Endothelial cell of umbilical vein (primary cell): ENCODE measurements at regions not wholly inside any gene's neighbourhood (a gene's known extent, or its start where the extent isn't known, plus 50 kb on each side); places are given as distances from the start of the nearest gene placed in this dataset.

Source experiments
- BruUV-seq: library from RNA; stranded (reverse); fragments of 400-500 nt; replicated peaks from 2 replicates; lab custom pipeline; 2021; lab: Mats Ljungman, UMichigan
- CTCF ChIA-PET: fragments of 300-600, 350-600 bp; sonication (Branson Sonifier 250); formaldehyde crosslinking; loops from one replicate; lab custom pipeline; 2021; ENCODE audit warnings: antibody characterized with exemption, inconsistent platforms; lab: Charles Lee
- POLR2A ChIA-PET: fragments of 300-600, 350-600 bp; sonication (Branson Sonifier 250); formaldehyde crosslinking; loops from one replicate; lab custom pipeline; 2021; ENCODE audit warnings: antibody characterized with exemption, inconsistent platforms; lab: Charles Lee
- DNase-seq: peaks from one replicate; pipeline ENCODE4 v3.0.0-alpha.2; 2011; ENCODE audit warnings: low read depth, low spot score
- FAIRE-seq: peaks from 2 replicates; lab custom pipeline; 2011; peaks lifted over from hg19 to GRCh38; lab: Jason Lieb, UNC
- H2AFZ ChIP-seq: 2 replicates; pipeline ENCODE4 v1.6.0; 2012; ENCODE audit warnings: low read depth, low read length, control low read depth, inconsistent platforms
- H3K27ac ChIP-seq: 2 replicates; pipeline ENCODE4 v1.5.1; 2011; ENCODE audit warnings: low read depth, mild to moderate bottlenecking, control low read depth, low read length, moderate library complexity; ENCODE audit not compliant: insufficient read depth
- H3K27me3 ChIP-seq, 2 experiments: 2 replicates each; pipeline versions ENCODE4 v1.6.0 to v1.6.1; 2011; ENCODE audit warnings: low read length in 2 of 2, mixed read lengths in 1 of 2; ENCODE audit not compliant: control insufficient read depth in 2 of 2, insufficient read depth in 2 of 2
- H3K36me3 ChIP-seq, 2 experiments: 2 replicates in 1 of 2; 3 replicates in 1 of 2; pipeline ENCODE4 v1.5.1; 2011; ENCODE audit warnings: low read length in 2 of 2, mild to moderate bottlenecking in 1 of 2, moderate library complexity in 1 of 2; ENCODE audit not compliant: control insufficient read depth in 2 of 2, insufficient read depth in 2 of 2; ENCODE audit errors: extremely low read depth in 1 of 2
- H3K4me1 ChIP-seq: 3 replicates; pipeline ENCODE4 v1.5.1; 2011; ENCODE audit warnings: mild to moderate bottlenecking, low read length; ENCODE audit not compliant: control insufficient read depth, insufficient read depth; ENCODE audit errors: extremely low read depth
- H3K4me2 ChIP-seq: 2 replicates; pipeline ENCODE4 v1.6.1; 2011; ENCODE audit warnings: low read length, control low read depth, mixed read lengths; ENCODE audit not compliant: insufficient read depth
- H3K4me3 ChIP-seq, 3 experiments: fragments of 200-600 bp in 1 of 3; sonication (generic), shearing (Covaris generic) in 1 of 3; replicated peaks in 1 of 3; 2 replicates each; pipeline ENCODE4 v1.5.1; 2011 to 2016; ENCODE audit warnings: control low read depth in 3 of 3, low read length in 3 of 3, mild to moderate bottlenecking in 2 of 3, inconsistent platforms in 1 of 3, low read depth in 1 of 3, moderate library complexity in 1 of 3; ENCODE audit not compliant: insufficient read depth in 1 of 3
- H3K79me2 ChIP-seq: 2 replicates; pipeline ENCODE4 v1.6.0; 2012; ENCODE audit warnings: low read length, inconsistent platforms; ENCODE audit not compliant: control insufficient read depth, insufficient read depth
- H3K9ac ChIP-seq: replicated peaks from 2 replicates; pipeline ENCODE3; 2011; ENCODE audit warnings: low read length, control low read depth; ENCODE audit not compliant: insufficient read depth; ENCODE audit errors: extremely low read depth
- H3K9me1 ChIP-seq: replicated peaks from 3 replicates; pipeline ENCODE4 v1.6.0; 2011; ENCODE audit warnings: mild to moderate bottlenecking, low read length; ENCODE audit not compliant: control insufficient read depth, insufficient read depth; ENCODE audit errors: extremely low read depth
- H3K9me3 ChIP-seq: replicated peaks from 2 replicates; pipeline ENCODE4 v1.5.1; 2012; ENCODE audit warnings: low read length, inconsistent platforms; ENCODE audit not compliant: control insufficient read depth, insufficient read depth
- H4K20me1 ChIP-seq: replicated peaks from 2 replicates; pipeline ENCODE3; 2011; ENCODE audit warnings: mild to moderate bottlenecking, low read length; ENCODE audit not compliant: control insufficient read depth, insufficient read depth; ENCODE audit errors: extremely low read depth
- CTCF ChIP-seq, 2 donors: IDR thresholded peaks; 1 replicate in 1 of 2; 2 replicates in 1 of 2; pipeline ENCODE4 v1.5.1; 2011; ENCODE audit warnings: low read length in 2 of 2, mild to moderate bottlenecking in 2 of 2, moderate library complexity in 2 of 2, control low read depth in 1 of 2, inconsistent platforms in 1 of 2, low read depth in 1 of 2; ENCODE audit not compliant: insufficient read depth in 1 of 2; ENCODE audit errors: extremely low read depth in 1 of 2
- EZH2 ChIP-seq: IDR thresholded peaks from 2 replicates; pipeline ENCODE4 v1.6.1; 2012; ENCODE audit warnings: borderline replicate concordance, low read depth, mild to moderate bottlenecking, moderate library complexity, low read length, inconsistent platforms; ENCODE audit not compliant: severe bottlenecking
- FOS ChIP-seq: IDR thresholded peaks from 2 replicates; pipeline ENCODE4 v1.6.1; 2011; ENCODE audit warnings: mild to moderate bottlenecking, low read length, moderate library complexity, borderline replicate concordance; ENCODE audit not compliant: insufficient read depth
- GATA2 ChIP-seq: IDR thresholded peaks from 2 replicates; pipeline ENCODE4 v1.7.0; 2011; ENCODE audit warnings: low read depth, mild to moderate bottlenecking, moderate library complexity, mixed read lengths, low read length; ENCODE audit not compliant: insufficient read length, insufficient read depth
- JUN ChIP-seq: IDR thresholded peaks from 2 replicates; pipeline ENCODE4 v1.6.1; 2011; ENCODE audit warnings: borderline replicate concordance, low read depth; ENCODE audit not compliant: insufficient read length, insufficient read depth
- MAX ChIP-seq: IDR thresholded peaks from 2 replicates; pipeline ENCODE4 v1.6.1; 2011; ENCODE audit not compliant: insufficient read depth, insufficient read length
- MYC ChIP-seq: IDR thresholded peaks from one replicate; pipeline ENCODE4 v1.6.1; 2011; ENCODE audit warnings: mild to moderate bottlenecking, low read depth, low read length
- POLR2A ChIP-seq: IDR thresholded peaks from 2 replicates; pipeline ENCODE4 v1.6.1; 2012; ENCODE audit warnings: low read depth, mild to moderate bottlenecking, control low read depth, low read length
- POLR2AphosphoS5 ChIP-seq: IDR thresholded peaks from 2 replicates; pipeline ENCODE4 v1.6.1; 2012; ENCODE audit warnings: low read depth, mild to moderate bottlenecking, control low read depth, low read length, moderate library complexity; ENCODE audit not compliant: insufficient read depth
- dilution Hi-C: fragments of 300-500 bp; cut with MboI; formaldehyde crosslinking; loops from one replicate; pipeline ENCODE4 v1.15.0; 2019; ENCODE audit warnings: low sequenced_read_pairs; ENCODE audit not compliant: extremely low pct_ligation_motif_present
- intact Hi-C: fragments of 100-400 bp; cut with micrococcal nuclease; formaldehyde crosslinking; loops from one replicate; pipeline ENCODE4 v1.10.0; 2022

GRCh38 chr2:207468488-207468887, 61.3 kb upstream of the CREB1 start:
- H3K9me3 ChIP-seq = no peaks in the 10 kb centered on the region
- H3K4me1 ChIP-seq = peaks cover 9% of the 10 kb centered on the region
- no peak overlapping the region for H3K9ac ChIP-seq
- DNase-seq (no peak), FAIRE-seq (no peak)
- H2AFZ ChIP-seq = no peak overlapping the region
- H3K36me3 ChIP-seq = no peaks in the 10 kb centered on the region
- no peak overlapping the region for H3K4me3 ChIP-seq
- H4K20me1 ChIP-seq = no peaks in the 10 kb centered on the region
- no peak overlapping the region for H3K27ac ChIP-seq
- CTCF ChIA-PET = interaction anchor here (1.3 kb wide), 1 partner anchor 487 kb away, joined by 4 read pairs; no protein-coding TSS in a partner anchor
- H3K4me2 ChIP-seq = no peak overlapping the region
- H3K27me3 ChIP-seq = no peaks in the 10 kb centered on the region
- no peaks in the 10 kb centered on the region for H3K9me1 ChIP-seq
- POLR2A ChIA-PET = no interaction called here
- TF ChIP-seq MAX = no peak
- TF ChIP-seq GATA2 = no peak
- TF ChIP-seq EZH2 = no peak
- TF ChIP-seq POLR2AphosphoS5 = no peak
- TF ChIP-seq JUN = no peak
- no peak for TF ChIP-seq POLR2A
- TF ChIP-seq CTCF (IDR thresholded peaks at IDR 0.05; ENCODE audit: extremely low read depth in 1 of 2, insufficient read depth in 1 of 2, low read depth in 1 of 2, low read length in 2 of 2) = no peak
- TF ChIP-seq MYC = no peak
- TF ChIP-seq FOS = no peak
- intact Hi-C loops (no loop called here), dilution Hi-C loops (no loop called here)
- no TSS peak for BruUV-seq
- no peaks in the 10 kb centered on the region for H3K79me2 ChIP-seq
